ENCODE measurements at regions not wholly inside any gene's neighbourhood (a gene's known extent, or its start where the extent isn't known, plus 50 kb on each side); places are given as distances from the start of the nearest gene placed in this dataset.

GRCh38 chr14:104238424-104239184, 100.2 kb downstream of the KIF26A start:
- peak; percentile 73 for DNase-seq (ENCODE audit: low spot score)
- Mint-ChIP-seq H3K27me3 (ENCODE audit: low read depth) (no peaks in the 10 kb centered on the region), H3K4me3 (ENCODE audit: unreplicated experiment) (no peak overlapping the region), H3K36me3 (ENCODE audit: low read depth) (no peaks in the 10 kb centered on the region), H3K27ac (ENCODE audit: unreplicated experiment) (no peak overlapping the region), H3K9me3 (ENCODE audit: low read depth) (peaks cover 31% of the 10 kb centered on the region), H3K4me1 (ENCODE audit: low read depth) (no peaks in the 10 kb centered on the region)
- TF ChIP-seq CTCF (IDR thresholded peaks at IDR 0.05) = no peak

- Mint-ChIP-seq H3K4me1 (ENCODE audit: low read depth) (no peaks in the 10 kb centered on the region), H3K4me3 (ENCODE audit: unreplicated experiment) (no peak overlapping the region), H3K36me3 (ENCODE audit: low read depth) (no peaks in the 10 kb centered on the region), H3K27me3 (ENCODE audit: low read depth) (no peaks in the 10 kb centered on the region), H3K9me3 (ENCODE audit: low read depth) (peaks cover 24% of the 10 kb centered on the region), H3K27ac (ENCODE audit: unreplicated experiment) (no peak overlapping the region)
- TF ChIP-seq CTCF (IDR thresholded peaks at IDR 0.05) = no peak
- peak; percentile 59 for DNase-seq (ENCODE audit: low spot score)
Observed at GRCh38 chr14:104239185-104239775, 100.9 kb downstream of the KIF26A start.

GRCh38 chr14:104239861-104240301, 101.5 kb downstream of the KIF26A start:
- DNase-seq (ENCODE audit: low spot score) = peak; percentile 52
- H3K4me3 Mint-ChIP-seq (ENCODE audit: unreplicated experiment) = no peak overlapping the region
- no peaks in the 10 kb centered on the region for H3K4me1 Mint-ChIP-seq (ENCODE audit: low read depth)
- TF ChIP-seq CTCF (IDR thresholded peaks at IDR 0.05) = no peak
- H3K9me3 Mint-ChIP-seq (ENCODE audit: low read depth) = peaks cover 22% of the 10 kb centered on the region
- H3K27ac Mint-ChIP-seq (ENCODE audit: unreplicated experiment) = no peak overlapping the region
- no peaks in the 10 kb centered on the region for H3K27me3 Mint-ChIP-seq (ENCODE audit: low read depth)
- H3K36me3 Mint-ChIP-seq (ENCODE audit: low read depth) = no peaks in the 10 kb centered on the region

- H3K4me1 Mint-ChIP-seq (ENCODE audit: low read depth) = no peaks in the 10 kb centered on the region
- H3K27ac Mint-ChIP-seq (ENCODE audit: unreplicated experiment) = no peak overlapping the region
- TF ChIP-seq CTCF (IDR thresholded peaks at IDR 0.05) = no peak
- DNase-seq (ENCODE audit: low spot score) = no peak
- no peaks in the 10 kb centered on the region for H3K36me3 Mint-ChIP-seq (ENCODE audit: low read depth)
- no peaks in the 10 kb centered on the region for H3K27me3 Mint-ChIP-seq (ENCODE audit: low read depth)
- no peak overlapping the region for H3K4me3 Mint-ChIP-seq (ENCODE audit: unreplicated experiment)
- H3K9me3 Mint-ChIP-seq (ENCODE audit: low read depth) = peaks cover 22% of the 10 kb centered on the region
Observed at GRCh38 chr14:104240434-104241157, 102.2 kb downstream of the KIF26A start.

GRCh38 chr14:104243200-104243599, 104.8 kb downstream of the KIF26A start:
- Mint-ChIP-seq H3K27me3 (ENCODE audit: low read depth) (no peaks in the 10 kb centered on the region), H3K36me3 (ENCODE audit: low read depth) (no peaks in the 10 kb centered on the region), H3K4me3 (ENCODE audit: unreplicated experiment) (no peak overlapping the region), H3K9me3 (ENCODE audit: low read depth) (peaks cover 9% of the 10 kb centered on the region), H3K4me1 (ENCODE audit: low read depth) (no peaks in the 10 kb centered on the region), H3K27ac (ENCODE audit: unreplicated experiment) (no peak overlapping the region)
- TF ChIP-seq CTCF (IDR thresholded peaks at IDR 0.05) = no peak
- DNase-seq (ENCODE audit: low spot score) = no peak

Data from chondrocyte (in vitro differentiated cells).